ENCODE measurements at regions not wholly inside any gene's neighbourhood (a gene's known extent, or its start where the extent isn't known, plus 50 kb on each side); places are given as distances from the start of the nearest gene placed in this dataset.
"Not testable (repeated sequence)": the region's sequence is repeated elsewhere in the genome, so short reads cannot be mapped to it uniquely, and the experiment has no call there.

- Histone ChIP-seq H3K9me3 (ENCODE audit: control insufficient read depth, low read length) (peaks cover 5% of the 10 kb centered on the region), H3K27me3 (replicated peaks; ENCODE audit: control insufficient read depth, insufficient read depth, low read length) (no peaks in the 10 kb centered on the region), H3K9ac (ENCODE audit: low read length) (no peak overlapping the region), H3K36me3 (ENCODE audit: control insufficient read depth, insufficient read depth, low read length, severe bottlenecking) (no peaks in the 10 kb centered on the region), H3K4me3 (ENCODE audit: low read length) (no peak overlapping the region), H3K4me1 (ENCODE audit: control insufficient read depth, insufficient read depth, low read length) (no peaks in the 10 kb centered on the region)
- DNase-seq (ENCODE audit: low read depth) = no peak
Observed at GRCh38 chr7:138374119-138374693, 85.9 kb upstream of the TRIM24 start.

GRCh38 chr7:138377306-138377705 lies 82.8 kb upstream of the TRIM24 start:
- H3K4me3 ChIP-seq (ENCODE audit: low read length) = no peak overlapping the region
- no peak overlapping the region for H3K9ac ChIP-seq (ENCODE audit: low read length)
- H3K27me3 ChIP-seq (replicated peaks; ENCODE audit: control insufficient read depth, insufficient read depth, low read length) = no peaks in the 10 kb centered on the region
- H3K36me3 ChIP-seq (ENCODE audit: control insufficient read depth, insufficient read depth, low read length, severe bottlenecking) = no peaks in the 10 kb centered on the region
- no peaks in the 10 kb centered on the region for H3K9me3 ChIP-seq (ENCODE audit: control insufficient read depth, low read length)
- H3K4me1 ChIP-seq (ENCODE audit: control insufficient read depth, insufficient read depth, low read length) = no peaks in the 10 kb centered on the region
- DNase-seq (ENCODE audit: low read depth) = no peak

GRCh38 chr7:138378741-138379559 lies 81.1 kb upstream of the TRIM24 start:
- Histone ChIP-seq H3K9me3 (ENCODE audit: control insufficient read depth, low read length) (no peaks in the 10 kb centered on the region), H3K9ac (ENCODE audit: low read length) (no peak overlapping the region), H3K4me3 (ENCODE audit: low read length) (no peak overlapping the region), H3K27me3 (replicated peaks; ENCODE audit: control insufficient read depth, insufficient read depth, low read length) (no peaks in the 10 kb centered on the region), H3K4me1 (ENCODE audit: control insufficient read depth, insufficient read depth, low read length) (no peaks in the 10 kb centered on the region), H3K36me3 (ENCODE audit: control insufficient read depth, insufficient read depth, low read length, severe bottlenecking) (no peaks in the 10 kb centered on the region)
- DNase-seq (ENCODE audit: low read depth) = no peak

- no peaks in the 10 kb centered on the region for H3K9me3 ChIP-seq (ENCODE audit: control insufficient read depth, low read length)
Observed at GRCh38 chr7:138382862-138383565, 77.0 kb upstream of the TRIM24 start.

GRCh38 chr7:138386821-138387220 lies 73.2 kb upstream of the TRIM24 start:
- Histone ChIP-seq H3K4me3 (ENCODE audit: low read length) (no peak overlapping the region), H3K9me3 (ENCODE audit: control insufficient read depth, low read length) (no peaks in the 10 kb centered on the region), H3K4me1 (ENCODE audit: control insufficient read depth, insufficient read depth, low read length) (no peaks in the 10 kb centered on the region), H3K9ac (ENCODE audit: low read length) (no peak overlapping the region), H3K27me3 (replicated peaks; ENCODE audit: control insufficient read depth, insufficient read depth, low read length) (no peaks in the 10 kb centered on the region), H3K36me3 (ENCODE audit: control insufficient read depth, insufficient read depth, low read length, severe bottlenecking) (no peaks in the 10 kb centered on the region)
- DNase-seq (ENCODE audit: low read depth) = no peak

More at GRCh38 chr7:138382862-138383565, 77.0 kb upstream of the TRIM24 start:
- no peaks in the 10 kb centered on the region for H3K4me1 ChIP-seq (ENCODE audit: control insufficient read depth, insufficient read depth, low read length)
- no peaks in the 10 kb centered on the region for H3K36me3 ChIP-seq (ENCODE audit: control insufficient read depth, insufficient read depth, low read length, severe bottlenecking)
- H3K27me3 ChIP-seq (replicated peaks; ENCODE audit: control insufficient read depth, insufficient read depth, low read length) = no peaks in the 10 kb centered on the region
- H3K9ac ChIP-seq (ENCODE audit: low read length) = no peak overlapping the region
- H3K4me3 ChIP-seq (ENCODE audit: low read length) = no peak overlapping the region
- no peak for DNase-seq (ENCODE audit: low read depth)

- Histone ChIP-seq H3K4me3 (ENCODE audit: low read length) (no peak overlapping the region), H3K9me3 (ENCODE audit: control insufficient read depth, low read length) (no peaks in the 10 kb centered on the region), H3K36me3 (ENCODE audit: control insufficient read depth, insufficient read depth, low read length, severe bottlenecking) (no peaks in the 10 kb centered on the region), H3K4me1 (ENCODE audit: control insufficient read depth, insufficient read depth, low read length) (no peaks in the 10 kb centered on the region), H3K9ac (ENCODE audit: low read length) (no peak overlapping the region), H3K27me3 (replicated peaks; ENCODE audit: control insufficient read depth, insufficient read depth, low read length) (no peaks in the 10 kb centered on the region)
- no peak for DNase-seq (ENCODE audit: low read depth)
Observed at GRCh38 chr7:138387755-138388475, 72.1 kb upstream of the TRIM24 start.

- Histone ChIP-seq H3K36me3 (ENCODE audit: control insufficient read depth, insufficient read depth, low read length, severe bottlenecking) (no peaks in the 10 kb centered on the region), H3K9ac (ENCODE audit: low read length) (no peak overlapping the region), H3K4me3 (ENCODE audit: low read length) (no peak overlapping the region), H3K9me3 (ENCODE audit: control insufficient read depth, low read length) (no peaks in the 10 kb centered on the region), H3K27me3 (replicated peaks; ENCODE audit: control insufficient read depth, insufficient read depth, low read length) (no peaks in the 10 kb centered on the region), H3K4me1 (ENCODE audit: control insufficient read depth, insufficient read depth, low read length) (no peaks in the 10 kb centered on the region)
- no peak for DNase-seq (ENCODE audit: low read depth)
Observed at GRCh38 chr7:138388673-138389491, 71.2 kb upstream of the TRIM24 start.

GRCh38 chr7:138395763-138396162 lies 64.3 kb upstream of the TRIM24 start:
- DNase-seq (ENCODE audit: low read depth) = no peak
- Histone ChIP-seq H3K9me3 (ENCODE audit: control insufficient read depth, low read length) (no peaks in the 10 kb centered on the region), H3K36me3 (ENCODE audit: control insufficient read depth, insufficient read depth, low read length, severe bottlenecking) (no peaks in the 10 kb centered on the region), H3K9ac (ENCODE audit: low read length) (no peak overlapping the region), H3K4me3 (ENCODE audit: low read length) (no peak overlapping the region), H3K4me1 (ENCODE audit: control insufficient read depth, insufficient read depth, low read length) (no peaks in the 10 kb centered on the region), H3K27me3 (replicated peaks; ENCODE audit: control insufficient read depth, insufficient read depth, low read length) (no peaks in the 10 kb centered on the region)

GRCh38 chr7:138396251-138397070 lies 63.6 kb upstream of the TRIM24 start:
- DNase-seq (ENCODE audit: low read depth) = no peak
- no peaks in the 10 kb centered on the region for H3K4me1 ChIP-seq (ENCODE audit: control insufficient read depth, insufficient read depth, low read length)
- no peaks in the 10 kb centered on the region for H3K27me3 ChIP-seq (replicated peaks; ENCODE audit: control insufficient read depth, insufficient read depth, low read length)
- no peaks in the 10 kb centered on the region for H3K9me3 ChIP-seq (ENCODE audit: control insufficient read depth, low read length)
- no peaks in the 10 kb centered on the region for H3K36me3 ChIP-seq (ENCODE audit: control insufficient read depth, insufficient read depth, low read length, severe bottlenecking)
- no peak overlapping the region for H3K4me3 ChIP-seq (ENCODE audit: low read length)
- H3K9ac ChIP-seq (ENCODE audit: low read length) = no peak overlapping the region

GRCh38 chr7:138397071-138397433 lies 63.0 kb upstream of the TRIM24 start:
- not testable (repeated sequence) for H3K9ac ChIP-seq (ENCODE audit: low read length); H3K4me1 ChIP-seq (ENCODE audit: control insufficient read depth, insufficient read depth, low read length); H3K9me3 ChIP-seq (ENCODE audit: control insufficient read depth, low read length); H3K36me3 ChIP-seq (ENCODE audit: control insufficient read depth, insufficient read depth, low read length, severe bottlenecking); H3K4me3 ChIP-seq (ENCODE audit: low read length); H3K27me3 ChIP-seq (replicated peaks; ENCODE audit: control insufficient read depth, insufficient read depth, low read length); DNase-seq (ENCODE audit: low read depth)
